ENCODE measurements at regions not wholly inside any gene's neighbourhood (a gene's known extent, or its start where the extent isn't known, plus 50 kb on each side); places are given as distances from the start of the nearest gene placed in this dataset.

DNA sequence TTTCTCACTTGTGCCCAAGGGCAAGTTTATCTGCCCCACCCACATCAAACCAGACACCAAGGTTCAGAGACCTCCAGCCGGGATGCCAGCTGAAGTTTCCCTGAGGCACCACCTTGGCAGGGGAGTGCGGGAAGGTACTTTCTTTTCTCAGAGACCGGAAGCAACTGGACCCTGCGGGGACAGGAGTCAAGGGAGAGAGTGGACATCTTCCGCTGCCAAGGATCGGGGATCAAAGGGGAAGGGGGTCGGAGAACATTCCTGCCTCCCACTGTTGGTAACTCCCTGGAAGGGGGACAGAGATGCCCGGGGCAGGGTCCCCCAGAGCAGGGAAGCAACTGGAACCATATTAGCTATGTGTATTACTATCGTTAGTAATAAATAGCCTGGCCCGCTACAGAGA, 161.8 kb downstream of the DICER1 start:
- H3K27ac ChIP-seq: no peak overlapping the region

DNA sequence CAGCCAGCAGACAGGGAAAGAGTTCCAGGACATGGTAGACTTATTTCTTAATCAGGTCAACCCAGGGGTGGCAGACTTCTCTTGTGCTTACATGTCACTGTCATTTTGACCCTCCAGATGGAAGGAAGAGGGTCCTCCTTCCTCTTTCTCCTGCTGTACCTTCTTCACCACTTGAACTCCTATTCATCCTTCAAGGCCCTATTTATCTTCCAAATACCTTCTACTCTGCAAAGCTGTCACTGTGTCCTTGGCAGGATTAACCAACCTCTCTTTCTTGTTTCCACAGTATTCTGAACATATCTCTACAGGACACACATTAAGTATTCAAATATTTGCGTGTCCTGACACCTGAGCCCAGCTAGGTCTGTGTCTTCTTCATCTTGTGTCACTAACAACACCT, 163.1 kb downstream of the DICER1 start:
- Histone ChIP-seq H3K4me3 (no peak overlapping the region), H3K36me3 (no peaks in the 10 kb centered on the region), H3K27me3 (no peaks in the 10 kb centered on the region), H3K4me1 (no peaks in the 10 kb centered on the region), H3K9me3 (no peaks in the 10 kb centered on the region), H3K27ac (no peak overlapping the region)
- no peak for DNase-seq (ENCODE audit: low spot score in 2 of 2)
- intact Hi-C loops (cut with DNase I): no loop called here
- TF ChIP-seq, protein P1, sequence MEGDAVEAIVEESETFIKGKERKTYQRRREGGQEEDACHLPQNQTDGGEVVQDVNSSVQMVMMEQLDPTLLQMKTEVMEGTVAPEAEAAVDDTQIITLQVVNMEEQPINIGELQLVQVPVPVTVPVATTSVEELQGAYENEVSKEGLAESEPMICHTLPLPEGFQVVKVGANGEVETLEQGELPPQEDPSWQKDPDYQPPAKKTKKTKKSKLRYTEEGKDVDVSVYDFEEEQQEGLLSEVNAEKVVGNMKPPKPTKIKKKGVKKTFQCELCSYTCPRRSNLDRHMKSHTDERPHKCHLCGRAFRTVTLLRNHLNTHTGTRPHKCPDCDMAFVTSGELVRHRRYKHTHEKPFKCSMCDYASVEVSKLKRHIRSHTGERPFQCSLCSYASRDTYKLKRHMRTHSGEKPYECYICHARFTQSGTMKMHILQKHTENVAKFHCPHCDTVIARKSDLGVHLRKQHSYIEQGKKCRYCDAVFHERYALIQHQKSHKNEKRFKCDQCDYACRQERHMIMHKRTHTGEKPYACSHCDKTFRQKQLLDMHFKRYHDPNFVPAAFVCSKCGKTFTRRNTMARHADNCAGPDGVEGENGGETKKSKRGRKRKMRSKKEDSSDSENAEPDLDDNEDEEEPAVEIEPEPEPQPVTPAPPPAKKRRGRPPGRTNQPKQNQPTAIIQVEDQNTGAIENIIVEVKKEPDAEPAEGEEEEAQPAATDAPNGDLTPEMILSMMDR (IDR thresholded peaks at IDR 0.05): no peak

More for the DNA sequence above, 161.8 kb downstream of the DICER1 start:
- intact Hi-C loops (cut with DNase I): no loop called here
- Histone ChIP-seq H3K4me3 (no peak overlapping the region), H3K36me3 (no peaks in the 10 kb centered on the region), H3K9me3 (no peaks in the 10 kb centered on the region), H3K27me3 (no peaks in the 10 kb centered on the region), H3K4me1 (no peaks in the 10 kb centered on the region)
- no peak for DNase-seq (ENCODE audit: low spot score in 2 of 2)
- TF ChIP-seq, protein P1 (IDR thresholded peaks at IDR 0.05): no peak

DNA sequence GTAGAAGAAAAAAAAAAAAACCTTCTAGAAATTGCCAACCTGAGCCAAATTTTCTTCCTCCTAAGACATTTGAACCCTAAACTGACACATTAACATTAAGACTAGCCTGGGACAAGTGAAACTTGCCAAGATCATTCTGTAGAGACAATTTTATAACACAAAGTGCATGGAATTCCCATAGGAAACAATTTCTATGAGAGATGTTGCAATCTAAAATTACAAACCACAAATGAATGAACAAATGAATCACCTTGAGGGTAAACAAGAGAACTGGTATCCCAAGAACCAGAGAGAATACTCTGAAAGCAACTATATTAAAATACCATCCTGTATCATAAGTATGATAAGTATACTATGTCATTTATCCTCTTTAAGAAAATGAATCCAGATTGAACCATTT, 165.3 kb downstream of the DICER1 start:
- intact Hi-C loops (cut with DNase I): no loop called here
- H3K4me3 ChIP-seq: no peak overlapping the region
- H3K27ac ChIP-seq: no peak overlapping the region
- H3K36me3 ChIP-seq: no peaks in the 10 kb centered on the region
- H3K27me3 ChIP-seq: no peaks in the 10 kb centered on the region
- TF ChIP-seq, protein P1 (IDR thresholded peaks at IDR 0.05): no peak
- peaks cover 0 to 9% of the 10 kb centered on the region in 2 donors for H3K9me3 ChIP-seq
- no peak for DNase-seq (ENCODE audit: low spot score in 2 of 2)
- no peaks in the 10 kb centered on the region for H3K4me1 ChIP-seq

DNA sequence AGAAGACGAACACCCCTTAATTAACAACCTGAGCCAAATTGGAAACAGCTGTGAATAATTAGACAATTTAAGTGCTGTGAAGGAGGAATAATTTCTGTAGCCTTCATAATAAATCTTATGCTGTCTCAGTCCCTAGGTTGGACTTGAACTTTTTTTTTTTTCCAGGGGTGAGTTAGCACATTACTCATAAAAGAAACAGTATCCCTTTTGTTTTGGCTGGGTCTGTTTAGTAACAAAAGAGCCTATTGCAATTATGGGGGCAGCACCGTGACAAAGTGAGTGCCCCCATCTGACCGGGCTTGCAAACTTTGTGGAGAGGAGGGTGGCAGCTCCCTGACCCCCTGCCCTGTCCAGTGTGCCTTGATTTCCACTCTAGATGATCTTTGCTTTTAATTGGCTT, 167.4 kb downstream of the DICER1 start:
- Histone ChIP-seq H3K27ac (no peak overlapping the region), H3K36me3 (no peaks in the 10 kb centered on the region), H3K9me3 (peaks cover 0 to 9% of the 10 kb centered on the region in 2 donors), H3K4me3 (no peak overlapping the region), H3K4me1 (no peaks in the 10 kb centered on the region), H3K27me3 (no peaks in the 10 kb centered on the region)
- TF ChIP-seq, protein P1 (IDR thresholded peaks at IDR 0.05): no peak
- intact Hi-C loops (cut with DNase I): no loop called here
- DNase-seq (ENCODE audit: low spot score in 2 of 2): no peak

DNA sequence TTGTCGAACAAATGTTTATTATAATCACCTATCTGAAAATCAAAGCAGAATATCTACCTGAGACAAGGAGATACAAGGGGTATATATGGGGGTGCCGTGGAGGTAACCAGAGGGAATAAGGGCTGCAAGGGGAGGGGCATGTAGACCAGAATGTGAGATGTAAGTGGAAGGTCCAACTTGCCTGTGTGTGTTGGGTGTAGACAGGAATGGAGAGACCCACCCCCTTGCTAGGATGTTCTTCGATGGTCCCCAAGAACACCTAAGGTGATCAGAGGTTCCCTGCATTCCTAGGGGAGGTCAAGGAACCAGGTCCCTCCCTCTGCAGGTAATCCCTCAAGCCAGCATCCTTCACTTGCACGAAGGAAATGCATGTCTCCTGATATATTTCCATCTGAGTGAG, 167.9 kb downstream of the DICER1 start:
- no peaks in the 10 kb centered on the region for H3K4me1 ChIP-seq
- intact Hi-C loops (cut with DNase I): no loop called here
- TF ChIP-seq, protein P1 (IDR thresholded peaks at IDR 0.05): no peak
- H3K27me3 ChIP-seq: no peaks in the 10 kb centered on the region
- H3K27ac ChIP-seq: no peak overlapping the region
- H3K9me3 ChIP-seq: peaks cover 0 to 9% of the 10 kb centered on the region in 2 donors
- H3K36me3 ChIP-seq: no peaks in the 10 kb centered on the region
- no peak for DNase-seq (ENCODE audit: low spot score in 2 of 2)
- no peak overlapping the region for H3K4me3 ChIP-seq

DNA sequence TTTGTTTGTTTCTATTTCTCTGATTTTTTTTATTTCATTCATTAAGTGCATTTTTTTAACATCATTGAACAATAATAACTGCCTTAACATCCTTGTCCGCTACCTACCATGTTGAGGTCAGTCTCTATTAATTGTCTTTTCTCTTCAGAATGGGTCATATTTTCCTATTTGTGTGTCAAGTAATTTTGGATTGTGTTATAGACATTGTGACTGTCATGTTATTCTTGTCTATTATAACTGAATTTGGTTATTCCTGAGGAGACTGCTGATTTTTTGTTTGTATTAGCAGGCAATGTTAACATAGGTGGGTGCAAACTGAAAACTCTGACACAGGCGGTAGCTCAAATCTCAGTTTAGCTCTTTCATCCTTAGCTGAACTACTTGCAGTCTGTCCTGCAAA, 169.9 kb downstream of the DICER1 start:
- no peaks in the 10 kb centered on the region for H3K36me3 ChIP-seq
- no peaks in the 10 kb centered on the region for H3K27me3 ChIP-seq

More for the DNA sequence above, 169.9 kb downstream of the DICER1 start:
- H3K4me3 ChIP-seq: no peak overlapping the region
- peaks cover 0 to 17% of the 10 kb centered on the region in 2 donors for H3K9me3 ChIP-seq
- TF ChIP-seq, protein P1 (IDR thresholded peaks at IDR 0.05): no peak
- H3K4me1 ChIP-seq: no peaks in the 10 kb centered on the region
- intact Hi-C loops (cut with DNase I): no loop called here
- DNase-seq (ENCODE audit: low spot score in 2 of 2): no peak
- H3K27ac ChIP-seq: no peak overlapping the region
